Spinal cord (tissue), 9 donors: ENCODE measurements at regions not wholly inside any gene's neighbourhood (a gene's known extent, or its start where the extent isn't known, plus 50 kb on each side); places are given as distances from the start of the nearest gene placed in this dataset.
A peak's percentile ranks its signal among the peaks of the same experiment; 100 is the strongest.
"Not testable (repeated sequence)": the region's sequence is repeated elsewhere in the genome, so short reads cannot be mapped to it uniquely, and the experiment has no call there.

Experiments used
- DNase-seq, 6 donors: peaks; one replicate each; pipeline versions ENCODE4 v3.0.0 to v3.0.0-alpha.2; 2013 to 2015; ENCODE audit warnings: low spot score in 6 of 6, low read depth in 4 of 6
- H3K27ac ChIP-seq: one replicate; pipeline ENCODE4 v1.5.1; 2013; ENCODE audit warnings: low read depth, low read length, control low read depth
- H3K27me3 ChIP-seq: one replicate; pipeline ENCODE4 v1.6.1; 2013; ENCODE audit warnings: low read length; ENCODE audit not compliant: control insufficient read depth, insufficient read depth
- H3K36me3 ChIP-seq: one replicate; pipeline ENCODE4 v1.6.1; 2013; ENCODE audit warnings: low read length; ENCODE audit not compliant: control insufficient read depth, insufficient read depth
- H3K4me1 ChIP-seq: one replicate; pipeline ENCODE4 v1.6.1; 2013; ENCODE audit warnings: low read length; ENCODE audit not compliant: control insufficient read depth, insufficient read depth
- H3K4me3 ChIP-seq: one replicate; pipeline ENCODE4 v1.5.1; 2013; ENCODE audit warnings: low read depth, low read length, control low read depth
- H3K9me3 ChIP-seq: one replicate; pipeline ENCODE4 v1.6.1; 2013; ENCODE audit warnings: low read length; ENCODE audit not compliant: control insufficient read depth, insufficient read depth
- WGBS: methylation state at CpG from one replicate; pipeline ENCODE4 v1.1.5; 2013; ENCODE audit warnings: missing lambda C conversion rate; ENCODE audit not compliant: insufficient coverage; 5-methylcytosine and 5-hydroxymethylcytosine counted together
- donor health status: healthy.

DNA sequence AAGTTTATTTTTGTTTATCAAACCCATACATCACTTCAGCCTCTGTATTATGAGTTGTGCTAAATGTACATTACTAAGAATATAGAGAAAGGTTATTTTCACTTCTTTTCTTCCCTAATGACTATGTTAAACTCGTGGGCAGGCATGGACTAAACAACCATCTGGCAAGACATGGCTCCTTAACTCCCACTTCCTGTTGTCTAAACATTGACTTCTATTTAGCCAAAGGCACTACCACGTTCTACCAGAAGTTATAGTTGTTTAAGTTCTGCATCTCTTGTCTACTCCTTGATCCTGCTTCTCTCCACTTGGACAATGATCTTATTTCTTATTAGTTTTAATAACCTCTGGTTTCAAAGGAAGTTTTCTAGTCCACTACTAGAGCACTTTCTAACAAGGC, 136.1 kb downstream of the MACIR start:
- H3K36me3 ChIP-seq, result no peaks in the 10 kb centered on the region
- H3K4me1 ChIP-seq, result peaks cover 14% of the 10 kb centered on the region
- WGBS, result no CpG with 5 or more reads among the region's 2 CpGs

DNA sequence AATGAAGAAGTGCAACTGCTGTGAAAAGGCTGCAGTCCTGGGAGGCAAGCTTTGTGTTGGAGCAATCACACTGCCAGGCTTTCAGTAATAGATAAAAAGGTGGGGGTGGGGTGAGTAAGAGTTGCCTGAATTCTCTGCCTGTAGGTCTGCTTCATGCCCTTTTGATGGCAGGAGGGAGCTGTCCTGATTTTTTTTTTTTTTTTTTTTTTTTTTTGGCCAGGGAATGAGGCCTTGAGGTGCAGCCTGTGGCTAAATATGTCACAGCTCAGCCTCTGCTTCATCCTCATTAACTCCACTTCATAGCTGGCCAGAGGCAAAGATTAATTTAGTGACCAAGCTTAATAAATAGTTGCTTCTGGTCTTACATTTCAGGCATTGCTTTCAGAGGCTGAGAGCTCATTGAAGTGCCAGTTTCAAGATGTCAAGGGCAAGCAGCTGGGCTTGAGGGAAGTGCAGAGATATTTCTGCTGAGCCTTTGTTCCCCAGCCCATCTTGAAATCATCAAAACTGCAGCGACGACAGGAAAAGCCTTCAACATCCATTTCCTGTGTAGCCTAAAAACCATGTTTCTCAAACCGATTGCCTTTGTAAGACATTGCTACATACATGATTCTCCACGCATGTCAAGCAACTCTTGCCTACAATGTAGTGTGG, 134.7 kb downstream of the MACIR start:
- H3K27ac ChIP-seq, result peak overlapping the region; percentile 58
- WGBS, result no CpG with 5 or more reads among the region's 4 CpGs
- H3K9me3 ChIP-seq, result no peaks in the 10 kb centered on the region
- no peak overlapping the region for H3K4me3 ChIP-seq
- H3K36me3 ChIP-seq, result no peaks in the 10 kb centered on the region
- peaks cover 19% of the 10 kb centered on the region for H3K4me1 ChIP-seq
- H3K27me3 ChIP-seq, result no peaks in the 10 kb centered on the region
- DNase-seq, result peak in 2 of 6 donors; percentile 65 to 75

More for the DNA sequence above, 136.1 kb downstream of the MACIR start:
- no peak for DNase-seq
- Histone ChIP-seq H3K9me3 (no peaks in the 10 kb centered on the region), H3K27ac (no peak overlapping the region), H3K27me3 (no peaks in the 10 kb centered on the region), H3K4me3 (no peak overlapping the region)

DNA sequence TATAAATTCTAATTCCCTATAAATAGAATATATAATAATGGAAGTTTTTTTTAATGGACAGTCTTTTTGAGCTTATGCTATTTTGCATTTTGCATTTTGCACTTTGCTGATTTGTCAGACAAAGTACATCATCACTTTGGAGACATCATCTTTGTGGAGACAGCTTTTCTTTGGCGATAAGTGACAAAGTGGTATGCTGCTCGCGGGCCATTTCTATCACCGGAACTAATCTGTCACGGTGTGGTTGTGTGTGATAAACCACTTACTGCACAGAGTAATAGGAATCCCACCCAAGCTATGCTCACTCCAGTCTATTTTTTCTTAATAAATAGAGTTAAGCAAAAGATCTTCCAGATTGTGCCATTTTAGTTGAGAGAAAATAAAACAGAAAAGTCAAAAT, 133.1 kb downstream of the MACIR start:
- Histone ChIP-seq H3K27me3 (no peaks in the 10 kb centered on the region), H3K4me3 (no peak overlapping the region), H3K36me3 (no peaks in the 10 kb centered on the region), H3K4me1 (peaks cover 19% of the 10 kb centered on the region), H3K9me3 (no peaks in the 10 kb centered on the region), H3K27ac (peak overlapping the region; percentile 7)
- WGBS, result no CpG with 5 or more reads among the region's 5 CpGs
- DNase-seq, result no peak

DNA sequence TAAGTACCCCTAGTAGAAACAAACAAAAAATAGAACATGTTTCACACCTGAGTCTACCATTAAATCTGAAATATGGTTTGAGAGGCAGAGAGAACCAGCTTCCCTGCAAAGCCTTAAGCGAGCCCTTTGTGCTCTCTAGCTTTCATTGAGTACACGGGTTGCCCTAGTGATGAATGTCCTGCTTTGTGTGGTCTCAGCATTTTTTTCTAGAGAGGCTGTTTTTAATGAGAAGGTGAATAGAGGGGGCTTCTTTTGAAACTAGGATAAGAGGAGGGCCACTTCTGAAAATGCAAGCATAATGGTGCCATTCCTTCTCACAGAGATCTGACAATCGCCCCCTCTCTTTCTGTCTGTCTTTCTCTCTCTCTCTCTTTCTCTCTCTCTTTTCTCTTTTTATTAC, 131.3 kb downstream of the MACIR start:
- peaks cover 19% of the 10 kb centered on the region for H3K4me1 ChIP-seq
- H3K4me3 ChIP-seq, result no peak overlapping the region
- WGBS, result 32% methylated on average over 2 of the region's 3 CpGs
- peak in 2 of 6 donors; percentile 86 to 91 for DNase-seq
- no peaks in the 10 kb centered on the region for H3K36me3 ChIP-seq
- H3K27ac ChIP-seq, result peak overlapping the region; percentile 25
- no peaks in the 10 kb centered on the region for H3K27me3 ChIP-seq
- no peaks in the 10 kb centered on the region for H3K9me3 ChIP-seq

DNA sequence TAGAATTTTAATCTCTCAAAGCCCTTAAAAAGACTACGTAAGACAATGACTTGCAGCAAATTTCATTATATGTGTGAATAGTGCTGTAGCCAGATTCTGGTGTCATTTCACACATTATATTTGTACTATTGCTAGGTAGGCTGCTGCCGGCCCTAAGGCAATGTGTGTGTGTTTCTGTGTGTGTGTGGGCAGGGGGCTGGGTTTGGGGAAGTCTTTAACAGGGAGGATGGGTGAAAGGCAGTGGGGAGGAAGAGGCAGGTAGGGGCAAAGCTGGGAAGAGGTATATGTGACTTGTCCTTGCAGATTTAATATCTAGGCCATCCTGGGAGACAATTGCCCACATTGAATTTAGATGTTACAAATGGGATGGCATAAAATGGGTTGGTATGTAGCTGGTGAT, 130.8 kb downstream of the MACIR start:
- H3K4me1 ChIP-seq, result peaks cover 19% of the 10 kb centered on the region
- no peaks in the 10 kb centered on the region for H3K9me3 ChIP-seq
- no peak overlapping the region for H3K4me3 ChIP-seq
- peak in 1 of 6 donors; percentile 56 for DNase-seq
- no peaks in the 10 kb centered on the region for H3K36me3 ChIP-seq
- H3K27me3 ChIP-seq, result no peaks in the 10 kb centered on the region
- 40% methylated on average over 1 of the region's 2 CpGs for WGBS
- peak overlapping the region; percentile 25 for H3K27ac ChIP-seq

DNA sequence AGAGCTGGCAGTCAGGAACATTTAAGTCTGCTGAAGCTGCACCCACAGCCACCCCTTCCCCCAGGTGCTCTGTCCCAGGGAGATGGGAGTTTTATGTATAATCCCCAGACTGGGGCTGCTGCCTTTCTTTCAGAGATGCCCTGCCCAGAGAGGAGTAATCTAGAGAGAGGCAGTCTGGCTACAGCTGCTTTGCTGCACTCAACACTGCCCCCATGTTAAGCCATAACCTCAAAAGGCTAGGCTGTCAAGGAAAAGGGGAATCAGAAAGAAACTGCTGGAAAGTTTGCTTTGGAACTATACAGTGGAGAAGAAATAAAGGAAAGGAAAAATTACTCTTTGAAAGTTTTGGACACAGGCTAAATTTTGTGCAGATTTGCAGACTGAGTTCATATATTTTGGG, 127.2 kb downstream of the MACIR start:
- Histone ChIP-seq H3K36me3 (no peaks in the 10 kb centered on the region), H3K27ac (no peak overlapping the region), H3K4me3 (no peak overlapping the region), H3K9me3 (no peaks in the 10 kb centered on the region), H3K4me1 (peaks cover 4% of the 10 kb centered on the region), H3K27me3 (no peaks in the 10 kb centered on the region)
- no peak for DNase-seq

DNA sequence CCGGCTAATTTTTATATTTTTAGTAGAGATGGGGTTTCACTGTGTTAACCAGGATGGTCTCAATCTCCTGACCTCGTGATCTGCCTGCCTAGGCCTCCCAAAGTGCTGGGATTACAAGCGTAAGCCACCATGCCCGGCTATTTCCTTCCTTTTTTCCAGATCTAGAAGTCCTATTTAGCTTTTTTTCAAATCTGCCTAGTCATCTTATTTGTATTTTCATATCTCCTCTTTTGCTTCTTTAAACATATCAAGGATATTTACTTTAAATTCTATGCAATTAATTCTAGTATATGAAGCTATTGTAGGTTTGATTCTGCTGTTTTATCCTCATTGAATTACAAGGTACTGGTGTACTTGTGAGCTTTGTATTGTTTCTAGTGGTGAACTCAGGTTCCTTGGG, 119.1 kb downstream of the MACIR start:
- not testable (repeated sequence) for DNase-seq, H3K4me3 ChIP-seq, H3K9me3 ChIP-seq, H3K27me3 ChIP-seq, H3K27ac ChIP-seq, H3K36me3 ChIP-seq
- WGBS, result 100% methylated on average over 3 of the region's 4 CpGs
- peaks cover 13% of the 10 kb centered on the region for H3K4me1 ChIP-seq

DNA sequence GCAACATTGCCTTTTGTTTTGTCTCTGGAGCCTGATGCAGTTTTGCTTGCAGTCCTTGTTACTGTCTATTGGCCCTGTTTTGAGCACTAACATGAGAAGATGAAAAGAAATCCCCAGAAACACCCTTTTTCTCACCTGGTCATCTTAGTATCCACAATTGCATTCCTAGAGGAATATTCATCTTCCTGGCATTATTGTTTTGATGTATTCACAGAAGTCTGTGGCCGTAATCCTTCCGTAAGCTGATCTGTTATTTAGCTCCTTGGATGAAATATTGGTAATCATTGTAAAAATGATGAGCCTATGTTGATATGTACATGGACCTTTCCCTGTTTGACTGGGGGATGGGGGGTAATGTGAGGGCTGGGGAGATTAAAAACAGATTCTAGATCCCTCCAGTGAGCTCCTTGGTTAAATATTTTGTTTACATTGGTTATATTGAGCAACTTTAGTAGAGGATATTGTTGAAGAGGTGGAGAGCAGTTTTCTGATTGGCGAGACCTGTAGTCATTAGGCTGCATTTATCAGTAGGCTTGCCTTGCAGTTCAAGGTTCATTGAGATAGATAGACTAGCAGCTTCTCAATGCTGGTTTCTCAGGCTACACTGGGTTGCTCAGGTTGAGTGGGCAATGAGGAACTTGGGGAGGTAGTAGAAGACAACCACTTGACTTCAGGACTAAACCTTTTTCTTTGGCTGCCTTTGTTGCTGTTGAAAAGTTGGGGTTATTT, 117.5 kb downstream of the MACIR start:
- peaks cover 22% of the 10 kb centered on the region for H3K4me1 ChIP-seq
- peak overlapping the region; percentile 11 for H3K27ac ChIP-seq
- 92% methylated on average over 3 of the region's 3 CpGs for WGBS
- no peaks in the 10 kb centered on the region for H3K36me3 ChIP-seq
- H3K9me3 ChIP-seq, result no peaks in the 10 kb centered on the region
- no peak overlapping the region for H3K4me3 ChIP-seq
- no peaks in the 10 kb centered on the region for H3K27me3 ChIP-seq
- DNase-seq, result no peak

DNA sequence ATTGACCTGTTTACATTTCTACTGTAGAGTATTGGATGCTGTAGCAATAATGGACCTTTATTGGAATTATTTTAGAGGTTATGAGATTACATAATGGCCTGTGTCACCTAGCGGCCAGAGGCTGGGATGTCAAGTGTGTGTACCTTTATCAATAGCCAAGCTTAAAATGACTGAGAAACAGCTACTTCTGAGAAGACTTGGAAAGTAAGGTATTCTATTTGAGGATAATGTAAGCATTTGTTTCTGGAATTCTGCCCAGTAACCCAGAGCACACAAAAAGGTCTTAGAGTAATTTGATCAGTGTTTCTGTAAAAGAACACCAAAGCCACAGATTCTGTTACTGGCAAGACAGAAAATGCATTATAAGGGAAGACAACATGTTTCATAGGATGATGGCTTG, 116.8 kb downstream of the MACIR start:
- no peak overlapping the region for H3K4me3 ChIP-seq
- H3K27me3 ChIP-seq, result no peaks in the 10 kb centered on the region
- no peaks in the 10 kb centered on the region for H3K36me3 ChIP-seq
- DNase-seq, result peak in 2 of 6 donors; percentile 63 to 77
- no peaks in the 10 kb centered on the region for H3K9me3 ChIP-seq
- 63% methylated on average over 1 of the region's 1 CpG for WGBS
- peaks cover 22% of the 10 kb centered on the region for H3K4me1 ChIP-seq
- H3K27ac ChIP-seq, result peak overlapping the region; percentile 11

DNA sequence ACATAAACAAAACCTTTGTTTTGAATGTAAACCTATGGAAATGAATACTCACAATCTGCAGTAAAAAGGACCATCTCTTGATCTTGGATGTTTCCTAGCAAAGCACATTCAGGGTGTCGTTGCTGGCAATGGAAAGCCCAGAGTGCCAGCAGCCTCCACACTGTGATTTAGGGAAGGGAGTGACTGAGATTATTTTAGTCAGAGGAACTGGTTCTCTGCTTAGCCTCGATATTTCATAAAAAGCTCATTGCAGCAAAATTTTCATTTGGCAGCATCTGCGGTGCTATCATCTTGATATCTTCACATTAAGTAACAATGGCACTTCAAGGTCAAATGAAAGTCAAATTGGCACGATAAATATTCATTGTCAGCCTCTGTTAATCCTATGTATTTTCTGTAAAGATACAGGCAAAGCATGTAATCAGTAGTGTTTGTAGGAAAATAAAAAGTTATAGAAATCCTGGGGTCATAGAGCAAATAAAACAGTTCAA, 116.0 kb downstream of the MACIR start:
- WGBS, result 73% methylated on average over 2 of the region's 4 CpGs
- DNase-seq, result peak in 1 of 6 donors; percentile 56
- peak overlapping the region; percentile 63 for H3K27ac ChIP-seq

More for the DNA sequence above, 116.0 kb downstream of the MACIR start:
- Histone ChIP-seq H3K36me3 (no peaks in the 10 kb centered on the region), H3K9me3 (no peaks in the 10 kb centered on the region), H3K4me3 (no peak overlapping the region), H3K27me3 (no peaks in the 10 kb centered on the region), H3K4me1 (peaks cover 22% of the 10 kb centered on the region)
